T-helper 2 cell (primary cell): ENCODE measurements at regions not wholly inside any gene's neighbourhood (a gene's known extent, or its start where the extent isn't known, plus 50 kb on each side); places are given as distances from the start of the nearest gene placed in this dataset.

Experiments used
- DNase-seq, 5 experiments: peaks; one replicate each; pipeline versions ENCODE4 v3.0.0 to v3.0.0-alpha.2; 2012 to 2022

- no peak for DNase-seq
Measured at GRCh38 chr15:37261685-37262084, 161.3 kb upstream of the MEIS2 start.

DNA sequence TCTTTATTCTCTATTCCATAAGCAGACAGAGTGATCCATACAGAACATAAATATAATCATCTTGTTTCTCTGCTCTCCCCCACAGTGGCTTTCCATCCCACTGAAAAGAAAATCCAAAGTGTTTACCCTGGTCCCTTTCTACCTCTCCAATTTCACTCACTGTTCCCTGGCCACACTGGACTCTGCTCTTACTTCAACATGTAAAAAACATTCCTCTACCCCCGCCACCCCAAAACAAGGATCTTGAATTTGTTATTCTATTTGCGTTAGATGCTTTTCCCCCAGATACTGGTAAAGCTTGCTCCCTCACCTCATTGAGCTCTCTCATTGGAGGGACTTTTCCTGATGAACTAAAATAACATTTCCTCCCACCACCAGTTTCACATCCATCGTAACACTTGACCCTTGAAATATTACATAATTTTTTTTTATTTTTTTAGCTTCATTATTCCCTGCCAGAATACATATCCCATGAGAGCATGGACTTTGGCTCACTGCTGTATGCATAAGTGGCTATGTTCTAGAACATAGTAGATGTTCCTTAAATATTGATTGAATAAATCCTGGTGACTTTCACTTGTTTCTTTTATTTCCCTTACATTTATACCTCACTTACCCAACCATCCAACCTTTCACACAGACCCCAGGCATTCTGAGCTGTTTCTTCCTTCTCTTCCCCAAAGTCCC lies 162.7 kb upstream of the MEIS2 start:
- DNase-seq: no peak

GRCh38 chr15:37289109-37289765 lies 188.9 kb upstream of the MEIS2 start:
- DNase-seq: no peak

- DNase-seq: no peak
Measured at GRCh38 chr15:37291920-37292319, 191.6 kb upstream of the MEIS2 start.

- DNase-seq: no peak
Measured at GRCh38 chr15:37298271-37298670, 197.9 kb upstream of the MEIS2 start.

DNA sequence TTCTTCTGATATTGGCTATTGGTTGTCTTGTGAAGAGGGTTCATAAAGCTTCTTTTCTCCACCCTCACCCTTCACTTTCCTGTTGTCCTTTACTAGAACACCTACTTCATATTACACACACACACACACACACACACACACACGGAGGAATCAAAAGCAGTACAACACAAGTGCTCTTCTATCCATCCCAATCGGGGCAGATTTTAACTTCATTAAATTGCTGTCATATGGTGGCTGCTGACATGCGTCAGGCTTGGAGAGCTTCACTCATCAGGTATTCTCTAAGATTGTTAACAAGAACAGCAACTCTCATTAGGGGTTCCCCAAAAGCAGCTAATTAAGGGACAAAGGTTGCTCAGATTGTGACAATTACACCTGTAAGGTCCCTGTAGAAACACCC lies 239.1 kb upstream of the MEIS2 start:
- no peak for DNase-seq

- DNase-seq: no peak
Measured at GRCh38 chr15:37339856-37340255, 239.5 kb upstream of the MEIS2 start.

DNA sequence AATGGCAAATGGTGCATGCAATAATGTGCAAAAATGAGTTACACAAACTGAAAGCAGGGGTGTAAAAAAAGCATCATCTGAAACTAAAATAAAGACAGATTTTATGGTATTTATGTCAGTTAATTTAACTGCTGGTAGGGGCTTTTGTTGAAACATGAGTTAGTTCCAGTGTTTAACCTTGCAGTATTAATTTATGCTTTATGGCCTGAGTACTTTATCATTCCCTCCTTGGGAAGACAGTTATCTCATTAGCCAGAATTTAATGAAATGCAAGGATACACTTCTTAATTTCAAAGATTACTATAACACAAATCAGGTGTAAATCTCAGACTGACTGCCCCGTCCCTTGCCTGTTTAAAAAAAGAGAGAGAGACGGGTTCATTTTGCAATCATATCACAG lies 240.1 kb upstream of the MEIS2 start:
- DNase-seq: no peak

DNA sequence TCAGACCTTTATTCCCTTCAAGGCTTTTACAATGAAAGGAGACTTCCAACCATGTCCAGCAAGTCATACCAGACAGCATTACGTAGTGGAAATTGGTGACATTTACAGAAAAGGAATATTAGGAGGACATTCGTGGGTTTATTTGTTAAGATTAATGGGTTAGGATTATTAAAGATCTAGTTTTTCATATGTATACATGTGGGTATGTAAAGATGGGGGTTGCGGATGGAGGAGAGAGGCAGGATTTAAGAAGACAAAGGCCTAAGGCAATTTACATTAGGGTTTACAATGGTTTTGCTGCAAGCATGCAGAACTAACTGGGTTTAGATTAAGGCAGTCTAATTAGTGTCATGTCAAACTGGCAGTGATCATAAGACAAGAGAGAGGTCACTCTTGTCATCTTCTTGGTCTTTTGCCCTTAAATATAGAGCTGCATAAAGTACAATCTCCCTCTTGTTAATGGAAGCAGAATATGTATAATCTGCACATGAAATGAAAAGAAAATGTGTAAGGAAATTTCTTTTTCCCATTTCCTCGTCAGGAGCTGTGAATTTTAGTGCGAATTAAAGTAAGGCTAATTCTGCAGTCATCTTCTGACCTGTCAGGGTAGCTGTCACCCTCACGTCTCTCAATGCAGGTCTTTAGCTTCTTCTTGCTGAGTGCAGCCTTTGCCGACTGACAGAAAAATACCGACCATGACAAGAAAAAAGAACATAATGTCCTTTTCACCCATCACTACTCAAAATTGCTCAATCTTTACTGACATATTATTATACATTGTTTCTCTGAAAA lies 258.9 kb upstream of the MEIS2 start:
- DNase-seq: no peak

DNA sequence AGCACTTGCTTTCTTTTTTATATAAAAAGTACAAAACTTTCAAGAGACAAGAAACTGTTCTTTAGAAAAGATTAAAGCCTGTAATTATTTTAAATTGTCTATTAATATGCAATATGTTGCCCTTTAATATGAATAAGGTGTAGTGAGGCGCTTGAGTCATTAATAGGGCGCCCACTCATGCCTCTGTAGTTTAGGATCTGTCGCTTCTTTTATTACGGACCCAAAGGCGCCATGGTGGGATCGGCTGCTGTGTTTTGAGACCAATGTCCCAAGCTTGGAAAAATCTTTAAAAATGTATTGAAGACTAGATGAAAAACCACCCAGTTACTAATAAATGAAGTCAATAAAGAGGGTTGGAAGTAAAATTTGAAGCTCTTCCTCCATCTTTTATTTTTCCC lies 259.5 kb upstream of the MEIS2 start:
- DNase-seq: no peak

GRCh38 chr15:37360724-37361123 lies 260.4 kb upstream of the MEIS2 start:
- DNase-seq: no peak

DNA sequence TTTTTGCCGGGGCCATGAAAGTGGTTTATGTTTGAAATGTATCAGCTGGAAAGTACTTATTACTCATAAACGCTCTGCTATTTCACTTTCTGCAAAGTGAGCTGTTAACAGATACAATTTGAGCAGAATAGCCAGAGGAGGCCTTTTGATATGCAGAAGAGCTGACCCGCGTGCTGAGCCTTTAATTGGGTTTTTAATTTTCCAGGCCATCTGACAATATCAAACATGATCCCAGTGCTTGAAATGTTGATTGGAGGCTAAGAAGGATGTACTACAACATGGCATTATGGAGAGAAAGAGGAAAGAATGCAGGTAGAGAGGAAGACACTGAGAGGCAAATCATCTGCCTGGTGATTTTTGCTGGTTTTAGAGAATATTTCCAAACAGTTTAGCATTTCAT lies 261.3 kb upstream of the MEIS2 start:
- DNase-seq: no peak

GRCh38 chr15:37362414-37362813 lies 262.1 kb upstream of the MEIS2 start:
- DNase-seq: no peak

- DNase-seq: no peak
Measured at GRCh38 chr15:37368961-37369360, 268.6 kb upstream of the MEIS2 start.

- DNase-seq: no peak
Measured at GRCh38 chr15:37370941-37371340, 270.6 kb upstream of the MEIS2 start.

- DNase-seq: no peak
Measured at GRCh38 chr15:37372064-37372463, 271.7 kb upstream of the MEIS2 start.

DNA sequence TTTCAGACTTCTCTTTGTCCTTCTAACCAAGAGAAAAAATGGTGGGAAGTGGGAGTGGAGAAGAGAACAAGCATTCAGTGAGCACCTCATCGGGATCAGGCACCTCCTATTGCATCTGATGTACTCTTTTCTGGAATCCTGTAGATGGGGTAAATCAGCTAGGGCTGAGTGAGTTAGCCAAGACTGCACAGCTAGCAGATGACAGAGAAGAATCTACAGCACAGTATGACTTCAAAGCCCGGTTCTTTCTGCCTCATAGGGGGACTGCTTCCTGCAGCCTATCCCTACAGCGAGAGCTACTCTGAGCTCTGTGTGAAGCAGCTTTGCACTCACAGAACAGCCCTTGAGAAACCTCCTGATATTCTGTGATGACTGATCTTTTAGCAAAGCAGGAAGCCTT lies 275.2 kb upstream of the MEIS2 start:
- DNase-seq: no peak

DNA sequence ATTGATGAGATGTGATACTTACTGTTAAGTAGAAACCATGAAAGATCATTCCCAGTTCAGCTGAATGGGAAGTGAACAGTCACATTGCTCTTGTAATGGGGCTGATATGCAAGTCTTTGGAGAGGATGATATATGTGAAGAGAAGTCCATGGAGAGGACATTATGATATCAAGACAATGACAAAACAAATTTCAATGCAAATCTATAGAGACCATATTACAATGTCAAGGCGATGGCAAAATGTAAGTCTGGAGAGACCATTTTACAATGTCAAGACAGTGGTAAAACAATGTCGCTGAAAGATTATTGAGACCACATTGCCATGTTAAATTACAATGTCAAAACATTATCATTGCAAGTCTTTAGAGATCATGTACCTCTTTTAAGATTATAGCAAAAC lies 277.1 kb upstream of the MEIS2 start:
- DNase-seq: no peak

GRCh38 chr15:37394402-37395099 lies 294.2 kb upstream of the MEIS2 start:
- no peak for DNase-seq

GRCh38 chr15:37395100-37395468 lies 294.7 kb upstream of the MEIS2 start:
- no peak for DNase-seq

- no peak for DNase-seq
Measured at GRCh38 chr15:37397266-37398022, 297.1 kb upstream of the MEIS2 start.

DNA sequence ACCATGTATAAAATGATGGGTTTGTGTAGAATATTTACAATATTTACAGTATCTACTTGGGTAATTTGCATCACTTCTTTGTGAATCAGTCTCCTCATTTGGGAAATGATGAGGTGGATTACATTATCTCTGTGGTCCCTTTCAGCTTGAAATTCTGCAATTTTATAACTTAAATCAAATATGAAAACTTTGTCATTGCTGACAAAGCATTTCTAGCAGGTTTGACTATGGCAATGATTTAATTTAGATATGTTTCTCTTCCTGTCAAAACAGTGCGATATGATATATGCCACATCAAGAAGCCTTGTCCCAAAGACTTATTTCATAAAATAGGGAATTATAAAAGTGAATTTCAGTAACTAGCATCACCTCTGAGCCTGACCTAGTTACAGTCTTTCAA lies 315.8 kb upstream of the MEIS2 start:
- DNase-seq: no peak

GRCh38 chr15:37425541-37425940 lies 325.2 kb upstream of the MEIS2 start:
- no peak for DNase-seq
